MM.1S (cell line): ENCODE measurements at regions not wholly inside any gene's neighbourhood (a gene's known extent, or its start where the extent isn't known, plus 50 kb on each side); places are given as distances from the start of the nearest gene placed in this dataset.

Experiments used
- DNase-seq: peaks from one replicate; pipeline ENCODE4 v3.0.0-alpha.2; 2015
- H2AFZ ChIP-seq: fragments of 300-600 bp; sonication (generic); 2 replicates; pipeline ENCODE4 v1.6.0; 2016; ENCODE audit warnings: antibody characterized with exemption, low read length
- H3F3A ChIP-seq: fragments of 300-600 bp; sonication (generic); 2 replicates; pipeline ENCODE4 v1.6.1; 2016; ENCODE audit warnings: mild to moderate bottlenecking, antibody characterized with exemption, low read length, moderate library complexity, mixed read lengths; ENCODE audit not compliant: insufficient read depth
- H3K27ac ChIP-seq: fragments of 300-600 bp; sonication (generic); 2 replicates; pipeline ENCODE4 v1.5.1; 2016; ENCODE audit warnings: mild to moderate bottlenecking, low read length
- H3K27me3 ChIP-seq: fragments of 300-600 bp; sonication (generic); replicated peaks from 2 replicates; pipeline ENCODE4 v1.6.0; 2016; ENCODE audit warnings: low read length; ENCODE audit not compliant: insufficient read depth
- H3K36me3 ChIP-seq: fragments of 300-600 bp; sonication (generic); replicated peaks from 2 replicates; pipeline ENCODE4 v1.6.1; 2016; ENCODE audit warnings: mild to moderate bottlenecking, low read length, mixed read lengths; ENCODE audit not compliant: insufficient read depth
- H3K4me1 ChIP-seq: fragments of 300-600 bp; sonication (generic); 2 replicates; pipeline ENCODE4 v1.6.1; 2016; ENCODE audit warnings: low read length, mixed read lengths
- H3K4me2 ChIP-seq: fragments of 300-600 bp; sonication (generic); 2 replicates; pipeline ENCODE4 v1.6.0; 2016; ENCODE audit warnings: low read depth, low read length
- H3K4me3 ChIP-seq: fragments of 300-600 bp; sonication (generic); 2 replicates; pipeline ENCODE4 v1.5.1; 2016; ENCODE audit warnings: low read length, mixed read lengths
- H3K79me2 ChIP-seq: fragments of 300-600 bp; sonication (generic); 2 replicates; pipeline ENCODE4 v1.6.1; 2016; ENCODE audit warnings: mixed run types, low read length, mixed read lengths
- H3K9ac ChIP-seq: fragments of 300-600 bp; sonication (generic); 2 replicates; pipeline ENCODE4 v1.6.1; 2016; ENCODE audit warnings: low read length, mixed read lengths
- H3K9me2 ChIP-seq: fragments of 300-600 bp; sonication (generic); replicated peaks from 2 replicates; pipeline ENCODE4 v1.6.1; 2016; ENCODE audit warnings: mild to moderate bottlenecking, low read length, mixed read lengths; ENCODE audit not compliant: insufficient read depth
- H3K9me3 ChIP-seq: fragments of 300-600 bp; sonication (generic); replicated peaks from 2 replicates; pipeline ENCODE4 v1.6.1; 2016; ENCODE audit warnings: mild to moderate bottlenecking, low read length, mixed read lengths; ENCODE audit not compliant: insufficient read depth
- H4K20me1 ChIP-seq: fragments of 300-600 bp; sonication (generic); 2 replicates; pipeline ENCODE4 v1.6.1; 2016; ENCODE audit warnings: mild to moderate bottlenecking, low read length, moderate library complexity, mixed read lengths; ENCODE audit not compliant: insufficient read depth
- CTCF ChIP-seq: fragments of 300-600 bp; sonication (generic); IDR thresholded peaks from 2 replicates; pipeline ENCODE4 v1.5.1; 2016; ENCODE audit warnings: antibody characterized with exemption, low read length, mixed read lengths
- EZH2 ChIP-seq: fragments of 300-600 bp; sonication (generic); optimal IDR thresholded peaks from 2 replicates; pipeline ENCODE3; 2017; ENCODE audit warnings: low read depth, mild to moderate bottlenecking, antibody characterized with exemption, low read length, mixed read lengths
- EZH2phosphoT487 ChIP-seq: fragments of 300-600 bp; sonication (generic); IDR thresholded peaks from 2 replicates; pipeline ENCODE4 v1.6.1; 2018; ENCODE audit warnings: antibody characterized with exemption, low read length

DNA sequence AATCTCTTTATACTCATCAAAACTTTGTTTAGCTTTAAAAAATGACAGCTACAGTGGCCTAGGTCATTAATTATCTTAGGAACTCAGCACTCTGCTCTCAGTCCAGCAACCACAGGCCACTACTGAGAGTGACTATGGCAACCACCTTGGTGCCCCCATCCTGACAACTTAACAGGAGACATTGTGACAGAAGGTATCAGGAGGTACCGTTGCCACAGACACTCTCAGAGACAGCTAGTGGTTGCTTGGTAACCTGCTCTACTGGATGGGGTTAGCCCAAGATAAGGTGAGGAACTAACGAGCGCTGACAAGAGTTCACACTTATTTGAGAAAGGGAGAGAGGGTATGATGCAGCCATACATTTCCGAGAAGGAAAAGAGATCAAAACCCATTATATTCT lies 76.1 kb upstream of the TFAP2D start:
- no peak for DNase-seq
- no peak overlapping the region for H3K4me2 ChIP-seq
- no peaks in the 10 kb centered on the region for H3K27me3 ChIP-seq
- no peaks in the 10 kb centered on the region for H4K20me1 ChIP-seq
- no peak overlapping the region for H3K9ac ChIP-seq
- no peaks in the 10 kb centered on the region for H3K9me2 ChIP-seq
- H2AFZ ChIP-seq: no peak overlapping the region
- no peak overlapping the region for H3K27ac ChIP-seq
- no peak overlapping the region for H3K4me3 ChIP-seq
- no peaks in the 10 kb centered on the region for H3F3A ChIP-seq
- H3K36me3 ChIP-seq: no peaks in the 10 kb centered on the region
- H3K9me3 ChIP-seq: no peaks in the 10 kb centered on the region
- TF ChIP-seq CTCF: no peak
- no peak for TF ChIP-seq EZH2phosphoT487
- no peak for TF ChIP-seq EZH2
- no peaks in the 10 kb centered on the region for H3K79me2 ChIP-seq
- no peaks in the 10 kb centered on the region for H3K4me1 ChIP-seq

- Histone ChIP-seq H3K27ac (no peak overlapping the region), H3K79me2 (no peaks in the 10 kb centered on the region), H3K4me2 (no peak overlapping the region), H3K9me2 (no peaks in the 10 kb centered on the region), H3K27me3 (no peaks in the 10 kb centered on the region), H3K9me3 (no peaks in the 10 kb centered on the region), H3K9ac (no peak overlapping the region), H3K36me3 (no peaks in the 10 kb centered on the region), H2AFZ (no peak overlapping the region), H3K4me1 (no peaks in the 10 kb centered on the region), H4K20me1 (no peaks in the 10 kb centered on the region), H3K4me3 (no peak overlapping the region), H3F3A (no peaks in the 10 kb centered on the region)
- DNase-seq: no peak
- TF ChIP-seq CTCF (no peak), EZH2 (no peak), EZH2phosphoT487 (no peak)
Observed at GRCh38 chr6:50649086-50649485, 64.2 kb upstream of the TFAP2D start.

DNA sequence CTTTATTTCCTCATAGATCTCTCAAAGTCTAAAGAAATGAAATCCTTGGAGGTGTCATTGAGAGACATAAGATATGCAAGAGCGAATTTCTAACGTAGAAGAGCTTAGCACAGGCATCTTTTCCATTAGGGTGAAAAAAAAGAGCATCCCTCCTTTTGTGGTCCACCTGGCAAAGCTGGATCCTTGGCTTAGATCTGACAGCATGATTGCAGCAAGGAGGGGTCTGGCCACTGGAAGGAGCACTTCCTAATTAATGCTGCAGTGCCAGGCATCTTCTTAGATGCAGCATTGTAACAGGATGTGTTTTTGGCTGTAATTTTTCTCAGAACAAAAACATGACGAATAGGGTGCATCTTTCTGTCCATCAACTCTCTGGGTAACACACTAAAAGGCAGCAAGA lies 60.1 kb upstream of the TFAP2D start:
- Histone ChIP-seq H2AFZ (no peak overlapping the region), H3K9me3 (no peaks in the 10 kb centered on the region), H3K36me3 (no peaks in the 10 kb centered on the region), H3K27ac (no peak overlapping the region), H3F3A (no peaks in the 10 kb centered on the region), H3K4me1 (no peaks in the 10 kb centered on the region), H3K27me3 (no peaks in the 10 kb centered on the region), H3K4me3 (no peak overlapping the region), H3K9ac (no peak overlapping the region), H4K20me1 (no peaks in the 10 kb centered on the region), H3K9me2 (no peaks in the 10 kb centered on the region), H3K79me2 (no peaks in the 10 kb centered on the region), H3K4me2 (no peak overlapping the region)
- no peak for TF ChIP-seq CTCF
- DNase-seq: no peak

- no peaks in the 10 kb centered on the region for H3K4me1 ChIP-seq
- no peaks in the 10 kb centered on the region for H3F3A ChIP-seq
- no peak overlapping the region for H3K4me3 ChIP-seq
- H3K9me2 ChIP-seq: no peaks in the 10 kb centered on the region
- no peak for DNase-seq
- no peak overlapping the region for H3K9ac ChIP-seq
- no peaks in the 10 kb centered on the region for H3K79me2 ChIP-seq
- no peaks in the 10 kb centered on the region for H3K9me3 ChIP-seq
- no peak overlapping the region for H3K27ac ChIP-seq
- H3K27me3 ChIP-seq: no peaks in the 10 kb centered on the region
- H2AFZ ChIP-seq: no peak overlapping the region
- TF ChIP-seq EZH2phosphoT487: no peak
- TF ChIP-seq CTCF: no peak
- TF ChIP-seq EZH2: no peak
- no peak overlapping the region for H3K4me2 ChIP-seq
- no peaks in the 10 kb centered on the region for H4K20me1 ChIP-seq
- H3K36me3 ChIP-seq: no peaks in the 10 kb centered on the region
Observed at GRCh38 chr6:50654155-50654554, 59.2 kb upstream of the TFAP2D start.
